Immature natural killer cell (primary cell): ENCODE measurements at regions not wholly inside any gene's neighbourhood (a gene's known extent, or its start where the extent isn't known, plus 50 kb on each side); places are given as distances from the start of the nearest gene placed in this dataset.

Source experiments
- DNase-seq, 3 donors: peaks; one replicate each; pipeline ENCODE4 v3.0.0; 2022; ENCODE audit warnings: mixed read lengths in 1 of 3
- H3K27ac Mint-ChIP-seq, 6 donors: one replicate each; pipeline ENCODE4 v1.8.0; 2020; ENCODE audit warnings: mixed read lengths in 6 of 6, mild to moderate bottlenecking in 5 of 6, inconsistent platforms in 4 of 6, moderate library complexity in 3 of 6
- H3K27me3 Mint-ChIP-seq, 3 donors: one replicate each; pipeline ENCODE4 v1.8.0; 2020 to 2021; ENCODE audit warnings: low read depth in 3 of 3, mild to moderate bottlenecking in 3 of 3, mixed read lengths in 3 of 3, moderate library complexity in 3 of 3, inconsistent platforms in 1 of 3
- H3K36me3 Mint-ChIP-seq, 3 donors: one replicate each; pipeline ENCODE4 v1.8.0; 2020; ENCODE audit warnings: mixed read lengths in 3 of 3, inconsistent platforms in 2 of 3, mild to moderate bottlenecking in 2 of 3
- H3K4me1 Mint-ChIP-seq, 2 donors: one replicate each; pipeline ENCODE4 v1.8.0; 2020; ENCODE audit warnings: inconsistent platforms in 2 of 2, mild to moderate bottlenecking in 2 of 2, mixed read lengths in 2 of 2, moderate library complexity in 1 of 2
- H3K4me3 Mint-ChIP-seq, 5 donors: one replicate each; pipeline ENCODE4 v1.8.0; 2020; ENCODE audit warnings: mild to moderate bottlenecking in 5 of 5, mixed read lengths in 5 of 5, inconsistent platforms in 3 of 5, moderate library complexity in 3 of 5
- H3K9me3 Mint-ChIP-seq, 6 donors: one replicate each; pipeline ENCODE4 v1.8.0; 2020; ENCODE audit warnings: mild to moderate bottlenecking in 6 of 6, mixed read lengths in 6 of 6, inconsistent platforms in 4 of 6, moderate library complexity in 3 of 6

GRCh38 chr2:14127765-14128164 is 504.8 kb upstream of the LRATD1 start:
- DNase-seq = no peak
- H3K4me1 Mint-ChIP-seq = no peaks in the 10 kb centered on the region
- no peak overlapping the region for H3K27ac Mint-ChIP-seq
- peaks cover 10 to 46% (median 17%) of the 10 kb centered on the region in 6 donors for H3K9me3 Mint-ChIP-seq
- peaks cover 0 to 5% (median 2%) of the 10 kb centered on the region in 3 donors for H3K27me3 Mint-ChIP-seq
- H3K4me3 Mint-ChIP-seq = no peak overlapping the region
- no peaks in the 10 kb centered on the region for H3K36me3 Mint-ChIP-seq

- Mint-ChIP-seq H3K27me3 (peaks cover 0 to 2% (median 0%) of the 10 kb centered on the region in 3 donors), H3K36me3 (no peaks in the 10 kb centered on the region), H3K4me3 (no peak overlapping the region), H3K4me1 (no peaks in the 10 kb centered on the region), H3K27ac (no peak overlapping the region), H3K9me3 (peaks cover 2 to 50% (median 23%) of the 10 kb centered on the region in 6 donors)
- DNase-seq = no peak
Measured at GRCh38 chr2:14132386-14132785, 500.1 kb upstream of the LRATD1 start.

GRCh38 chr2:14134771-14135170 is 497.7 kb upstream of the LRATD1 start:
- no peak for DNase-seq

GRCh38 chr2:14136030-14136429 is 496.5 kb upstream of the LRATD1 start:
- Mint-ChIP-seq H3K36me3 (no peaks in the 10 kb centered on the region), H3K27ac (no peak overlapping the region), H3K4me1 (no peaks in the 10 kb centered on the region), H3K9me3 (peaks cover 5 to 47% (median 22%) of the 10 kb centered on the region in 6 donors), H3K27me3 (no peaks in the 10 kb centered on the region), H3K4me3 (no peak overlapping the region)
- no peak for DNase-seq

More at GRCh38 chr2:14134771-14135170, 497.7 kb upstream of the LRATD1 start:
- Mint-ChIP-seq H3K27ac (no peak overlapping the region), H3K4me1 (no peaks in the 10 kb centered on the region), H3K36me3 (no peaks in the 10 kb centered on the region), H3K4me3 (no peak overlapping the region), H3K27me3 (no peaks in the 10 kb centered on the region), H3K9me3 (peaks cover 2 to 53% (median 22%) of the 10 kb centered on the region in 6 donors)

- Mint-ChIP-seq H3K27me3 (no peaks in the 10 kb centered on the region), H3K4me1 (no peaks in the 10 kb centered on the region), H3K9me3 (peaks cover 6 to 46% (median 24%) of the 10 kb centered on the region in 6 donors), H3K36me3 (no peaks in the 10 kb centered on the region), H3K4me3 (no peak overlapping the region), H3K27ac (no peak overlapping the region)
- DNase-seq = no peak
Measured at GRCh38 chr2:14137643-14138042, 494.9 kb upstream of the LRATD1 start.

- Mint-ChIP-seq H3K4me1 (no peaks in the 10 kb centered on the region), H3K4me3 (no peak overlapping the region), H3K27me3 (no peaks in the 10 kb centered on the region), H3K36me3 (no peaks in the 10 kb centered on the region), H3K9me3 (peaks cover 6 to 40% (median 19%) of the 10 kb centered on the region in 6 donors), H3K27ac (no peak overlapping the region)
- DNase-seq = no peak
Measured at GRCh38 chr2:14140009-14140550, 492.4 kb upstream of the LRATD1 start.

- no peaks in the 10 kb centered on the region for H3K4me1 Mint-ChIP-seq
- no peaks in the 10 kb centered on the region for H3K36me3 Mint-ChIP-seq
- H3K4me3 Mint-ChIP-seq = no peak overlapping the region
- no peaks in the 10 kb centered on the region for H3K27me3 Mint-ChIP-seq
- H3K27ac Mint-ChIP-seq = no peak overlapping the region
- peaks cover 5 to 38% (median 12%) of the 10 kb centered on the region in 6 donors for H3K9me3 Mint-ChIP-seq
- no peak for DNase-seq
Measured at GRCh38 chr2:14143435-14143834, 489.1 kb upstream of the LRATD1 start.

GRCh38 chr2:14148216-14148615 is 484.3 kb upstream of the LRATD1 start:
- no peak overlapping the region for H3K27ac Mint-ChIP-seq
- H3K4me3 Mint-ChIP-seq = no peak overlapping the region
- DNase-seq = no peak
- peaks cover under 1 to 28% (median 9%) of the 10 kb centered on the region in 6 donors for H3K9me3 Mint-ChIP-seq
- no peaks in the 10 kb centered on the region for H3K36me3 Mint-ChIP-seq
- H3K27me3 Mint-ChIP-seq = peaks cover 0 to 2% (median 0%) of the 10 kb centered on the region in 3 donors
- no peaks in the 10 kb centered on the region for H3K4me1 Mint-ChIP-seq

GRCh38 chr2:14157816-14158215 is 474.7 kb upstream of the LRATD1 start:
- Mint-ChIP-seq H3K9me3 (peaks cover 15 to 33% (median 24%) of the 10 kb centered on the region in 6 donors), H3K36me3 (no peaks in the 10 kb centered on the region), H3K4me3 (no peak overlapping the region), H3K4me1 (no peaks in the 10 kb centered on the region), H3K27me3 (no peaks in the 10 kb centered on the region), H3K27ac (no peak overlapping the region)
- DNase-seq = no peak

- H3K4me3 Mint-ChIP-seq = no peak overlapping the region
- H3K4me1 Mint-ChIP-seq = no peaks in the 10 kb centered on the region
- no peaks in the 10 kb centered on the region for H3K27me3 Mint-ChIP-seq
- no peaks in the 10 kb centered on the region for H3K36me3 Mint-ChIP-seq
- peaks cover 5 to 28% (median 17%) of the 10 kb centered on the region in 6 donors for H3K9me3 Mint-ChIP-seq
- no peak overlapping the region for H3K27ac Mint-ChIP-seq
- no peak for DNase-seq
Measured at GRCh38 chr2:14180333-14180732, 452.2 kb upstream of the LRATD1 start.

GRCh38 chr2:14182227-14182946 is 450.1 kb upstream of the LRATD1 start:
- H3K27me3 Mint-ChIP-seq = no peaks in the 10 kb centered on the region
- DNase-seq = no peak
- H3K4me1 Mint-ChIP-seq = no peaks in the 10 kb centered on the region
- H3K36me3 Mint-ChIP-seq = no peaks in the 10 kb centered on the region
- peaks cover 0 to 21% (median 8%) of the 10 kb centered on the region in 6 donors for H3K9me3 Mint-ChIP-seq
- no peak overlapping the region for H3K4me3 Mint-ChIP-seq
- no peak overlapping the region for H3K27ac Mint-ChIP-seq

- H3K27me3 Mint-ChIP-seq = no peaks in the 10 kb centered on the region
- H3K36me3 Mint-ChIP-seq = no peaks in the 10 kb centered on the region
- H3K4me1 Mint-ChIP-seq = no peaks in the 10 kb centered on the region
- no peak for DNase-seq
- H3K4me3 Mint-ChIP-seq = no peak overlapping the region
- no peak overlapping the region for H3K27ac Mint-ChIP-seq
- H3K9me3 Mint-ChIP-seq = peaks cover 7 to 38% (median 10%) of the 10 kb centered on the region in 6 donors
Measured at GRCh38 chr2:14185906-14186305, 446.6 kb upstream of the LRATD1 start.

GRCh38 chr2:14188446-14188845 is 444.1 kb upstream of the LRATD1 start:
- H3K9me3 Mint-ChIP-seq = peaks cover 9 to 49% (median 13%) of the 10 kb centered on the region in 6 donors
- H3K4me3 Mint-ChIP-seq = no peak overlapping the region
- DNase-seq = no peak

GRCh38 chr2:14189929-14190328 is 442.6 kb upstream of the LRATD1 start:
- Mint-ChIP-seq H3K27ac (no peak overlapping the region), H3K4me1 (no peaks in the 10 kb centered on the region), H3K36me3 (no peaks in the 10 kb centered on the region), H3K27me3 (peaks cover 0 to 2% (median 0%) of the 10 kb centered on the region in 3 donors), H3K4me3 (no peak overlapping the region), H3K9me3 (peaks cover 8 to 52% (median 16%) of the 10 kb centered on the region in 6 donors)
- DNase-seq = no peak

More at GRCh38 chr2:14188446-14188845, 444.1 kb upstream of the LRATD1 start:
- H3K36me3 Mint-ChIP-seq = no peaks in the 10 kb centered on the region
- no peak overlapping the region for H3K27ac Mint-ChIP-seq
- H3K4me1 Mint-ChIP-seq = no peaks in the 10 kb centered on the region
- H3K27me3 Mint-ChIP-seq = peaks cover 0 to 2% (median 0%) of the 10 kb centered on the region in 3 donors
